Transverse colon (tissue), 4 donors: ENCODE measurements at regions not wholly inside any gene's neighbourhood (a gene's known extent, or its start where the extent isn't known, plus 50 kb on each side); places are given as distances from the start of the nearest gene placed in this dataset.
"Not testable (repeated sequence)": the region's sequence is repeated elsewhere in the genome, so short reads cannot be mapped to it uniquely, and the experiment has no call there.

Source experiments
- DNase-seq: peaks from one replicate; pipeline ENCODE4 v3.0.0-alpha.2; 2019
- H3K27ac ChIP-seq, 4 donors: fragments of 200-600 bp; sonication (generic); 2 replicates each; pipeline ENCODE4 v1.5.1; 2016 to 2018; ENCODE audit warnings: inconsistent platforms in 4 of 4
- H3K27me3 ChIP-seq: fragments of 200-600 bp; sonication (generic); 2 replicates; pipeline ENCODE4 v1.5.1; 2017; ENCODE audit warnings: inconsistent platforms
- H3K36me3 ChIP-seq, 4 donors: fragments of 200-600 bp; sonication (generic); 2 replicates each; pipeline ENCODE4 v1.5.1; 2017 to 2019; ENCODE audit warnings: inconsistent platforms in 4 of 4
- H3K4me1 ChIP-seq, 4 donors: fragments of 200-600 bp; sonication (generic); 2 replicates each; pipeline ENCODE4 v1.5.1; 2017 to 2020; ENCODE audit warnings: inconsistent platforms in 4 of 4
- H3K4me3 ChIP-seq, 4 donors: fragments of 200-600 bp; sonication (generic); 1 replicate in 1 of 4; 2 replicates in 3 of 4; pipeline versions ENCODE4 v1.5.1 to v1.6.1; 2017 to 2019; ENCODE audit warnings: inconsistent platforms in 4 of 4
- H3K9me3 ChIP-seq, 2 donors: fragments of 200-600 bp; sonication (generic); 2 replicates each; pipeline ENCODE4 v1.5.1; 2017 to 2019; ENCODE audit warnings: inconsistent platforms in 2 of 2
- EP300 ChIP-seq: sonication (generic); formaldehyde crosslinking; IDR thresholded peaks from one replicate; pipeline ENCODE4 v1.6.1; 2017; ENCODE audit warnings: antibody characterized with exemption, low read depth
- POLR2A ChIP-seq: fragments of 450-650 bp; IDR thresholded peaks from one replicate; pipeline ENCODE4 v1.6.1; 2016; ENCODE audit warnings: antibody characterized with exemption, mild to moderate bottlenecking, moderate library complexity
- POLR2AphosphoS5 ChIP-seq, 3 donors: sonication (generic); formaldehyde crosslinking; IDR thresholded peaks; one replicate each; pipeline ENCODE4 v1.6.1; 2016; ENCODE audit warnings: antibody characterized with exemption in 3 of 3
- WGBS, 2 donors: methylation state at CpG; one replicate each; pipeline ENCODE4 v1.1.5; 2018; ENCODE audit warnings: low coverage in 1 of 2; 5-methylcytosine and 5-hydroxymethylcytosine counted together
- in situ Hi-C, 4 donors: fragments of 200-750 bp; cut with MboI; loops; one replicate each; pipeline versions ENCODE4 v1.15.0 to v1.15.1; 2017; ENCODE audit warnings: low sequenced_read_pairs in 3 of 4, low pct_ligation_motif_present in 1 of 4, low pct_unique_long_range_greater_than_20kb in 1 of 4
- intact Hi-C: fragments of 100-400 bp; cut with DNase I; formaldehyde crosslinking; loops from one replicate; pipeline ENCODE4 v1.15.1; 2023; ENCODE audit warnings: low total_unique reads
- TF ChIP-seq, protein P1 (sequence below), 5 experiments: fragments of 200-600 bp in 3 of 5; fragments of 450-650 bp in 2 of 5; sonication (generic) in 3 of 5; IDR thresholded peaks; 1 replicate in 2 of 5; 2 replicates in 3 of 5; pipeline ENCODE4 v1.5.1; 2016 to 2017; ENCODE audit warnings: antibody characterized with exemption in 5 of 5, inconsistent platforms in 3 of 5, mild to moderate bottlenecking in 2 of 5, moderate library complexity in 1 of 5

DNA sequence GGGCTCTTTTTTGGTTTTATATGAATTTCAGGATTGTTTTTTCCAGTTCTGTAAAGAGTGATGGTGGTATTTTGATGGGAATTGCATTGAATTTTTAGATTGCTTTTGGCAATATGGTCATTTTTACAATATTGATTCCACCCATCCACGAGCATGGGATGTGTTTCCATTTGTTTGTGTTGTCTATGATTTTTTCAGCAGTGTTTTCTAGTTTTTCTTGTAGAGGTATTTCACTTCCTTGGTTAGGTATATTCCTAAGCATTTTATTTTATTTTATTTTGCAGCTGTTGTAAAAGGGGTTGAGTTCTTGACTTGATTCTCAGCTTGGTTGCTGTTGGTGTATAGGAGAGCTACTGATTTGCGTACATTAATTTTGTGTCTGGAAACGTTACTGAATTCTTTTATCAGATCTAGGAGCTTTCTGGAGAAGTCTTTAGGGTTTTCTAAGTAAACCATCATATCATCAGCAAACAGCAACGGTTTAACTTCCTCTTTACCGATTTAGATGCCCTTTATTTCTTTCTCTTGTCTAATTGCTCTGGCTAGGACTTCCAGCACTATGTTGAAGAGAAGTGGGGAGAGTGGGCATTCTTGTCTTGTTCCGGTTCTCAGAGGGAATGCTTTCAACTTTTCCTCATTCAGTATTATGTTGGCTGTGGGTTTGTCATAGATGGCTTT is 69.4 kb upstream of the GNG12 start:
- H3K9me3 ChIP-seq, DNase-seq, H3K27ac ChIP-seq, intact Hi-C loops, H3K4me1 ChIP-seq, H3K36me3 ChIP-seq, H3K4me3 ChIP-seq, H3K27me3 ChIP-seq, in situ Hi-C loops: not testable (repeated sequence)
- 74 to 82% methylated on average over 6 of the region's 6 CpGs for WGBS, 2 donors

DNA sequence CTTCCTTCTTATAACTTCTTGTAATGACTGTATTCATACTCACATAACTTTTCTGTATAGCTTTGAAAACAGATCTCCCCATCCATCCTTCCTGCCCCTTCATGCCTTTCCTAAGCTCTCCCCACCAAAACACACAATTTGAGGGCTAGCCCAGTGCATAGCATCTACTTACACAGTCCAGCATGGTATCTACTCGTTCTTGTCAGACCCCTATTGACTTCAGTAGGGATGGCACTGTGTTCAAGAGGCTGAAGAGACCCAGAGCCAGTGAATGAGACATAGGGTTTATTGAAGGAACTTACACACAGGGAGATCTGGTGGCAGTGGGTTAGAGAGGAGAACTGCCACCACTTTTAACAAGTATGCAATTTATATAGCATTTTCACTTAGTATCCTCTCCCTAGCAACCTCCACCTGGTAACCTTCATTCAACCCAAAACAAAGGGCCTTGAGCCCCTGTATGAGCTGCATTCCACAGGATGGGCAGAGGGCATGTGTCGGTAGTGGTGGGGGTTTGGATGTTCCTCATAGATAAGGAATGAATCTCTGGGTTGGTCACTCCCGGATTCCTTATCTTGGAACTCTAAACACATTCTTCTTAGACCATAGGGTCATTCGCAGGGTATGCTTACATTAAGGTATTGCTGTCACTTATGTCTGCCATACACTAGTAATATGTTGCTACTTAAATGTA is 64.9 kb upstream of the GNG12 start:
- in situ Hi-C loops, result no loop called here
- Histone ChIP-seq H3K27ac (no peak overlapping the region), H3K36me3 (no peaks in the 10 kb centered on the region), H3K4me3 (no peak overlapping the region), H3K4me1 (peaks cover 0 to 9% (median 2%) of the 10 kb centered on the region in 4 donors), H3K27me3 (no peaks in the 10 kb centered on the region), H3K9me3 (no peaks in the 10 kb centered on the region)
- DNase-seq, result no peak
- 72 to 77% methylated on average over 3 to 4 of the region's 4 CpGs for WGBS, 2 donors
- intact Hi-C loops, result no loop called here
- TF ChIP-seq POLR2AphosphoS5 (IDR thresholded peaks at IDR 0.05) (no peak), POLR2A (no peak), EP300 (no peak)
- TF ChIP-seq, protein P1, sequence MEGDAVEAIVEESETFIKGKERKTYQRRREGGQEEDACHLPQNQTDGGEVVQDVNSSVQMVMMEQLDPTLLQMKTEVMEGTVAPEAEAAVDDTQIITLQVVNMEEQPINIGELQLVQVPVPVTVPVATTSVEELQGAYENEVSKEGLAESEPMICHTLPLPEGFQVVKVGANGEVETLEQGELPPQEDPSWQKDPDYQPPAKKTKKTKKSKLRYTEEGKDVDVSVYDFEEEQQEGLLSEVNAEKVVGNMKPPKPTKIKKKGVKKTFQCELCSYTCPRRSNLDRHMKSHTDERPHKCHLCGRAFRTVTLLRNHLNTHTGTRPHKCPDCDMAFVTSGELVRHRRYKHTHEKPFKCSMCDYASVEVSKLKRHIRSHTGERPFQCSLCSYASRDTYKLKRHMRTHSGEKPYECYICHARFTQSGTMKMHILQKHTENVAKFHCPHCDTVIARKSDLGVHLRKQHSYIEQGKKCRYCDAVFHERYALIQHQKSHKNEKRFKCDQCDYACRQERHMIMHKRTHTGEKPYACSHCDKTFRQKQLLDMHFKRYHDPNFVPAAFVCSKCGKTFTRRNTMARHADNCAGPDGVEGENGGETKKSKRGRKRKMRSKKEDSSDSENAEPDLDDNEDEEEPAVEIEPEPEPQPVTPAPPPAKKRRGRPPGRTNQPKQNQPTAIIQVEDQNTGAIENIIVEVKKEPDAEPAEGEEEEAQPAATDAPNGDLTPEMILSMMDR (IDR thresholded peaks at IDR 0.05), result no peak

DNA sequence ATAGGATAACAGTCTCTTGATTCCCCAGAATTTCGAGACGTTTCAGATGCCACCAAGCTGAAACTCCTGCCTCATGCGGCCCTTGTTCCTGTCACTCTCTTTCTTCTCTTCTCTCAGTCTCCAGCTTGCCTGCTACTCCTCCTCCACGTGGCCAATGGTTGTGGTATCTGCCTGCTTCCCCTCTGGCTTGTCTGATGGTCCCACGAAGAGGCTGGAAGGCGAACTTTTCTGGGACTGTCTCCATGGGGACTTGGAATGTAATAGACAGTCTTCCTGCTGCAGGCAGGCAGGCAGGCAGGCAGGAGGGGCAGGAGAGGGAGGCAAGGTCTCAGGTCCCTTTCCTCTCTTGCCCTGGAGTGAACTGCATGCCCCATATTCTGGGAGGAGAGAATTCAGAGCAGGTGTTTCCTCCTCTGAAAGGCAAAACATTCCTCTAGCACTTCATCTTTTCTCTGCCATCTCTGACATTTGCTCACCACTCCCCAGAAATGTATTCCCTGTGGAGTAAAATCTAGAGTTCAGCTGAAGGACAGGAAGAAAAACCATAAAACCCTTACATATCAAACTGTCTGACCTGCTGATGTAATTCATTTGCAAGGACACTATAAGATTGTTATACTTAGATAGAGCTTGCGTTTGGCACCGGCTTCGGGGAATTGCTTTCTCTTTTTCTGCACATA is 64.1 kb upstream of the GNG12 start:
- intact Hi-C loops, result no loop called here
- WGBS, 2 donors, result 34 to 35% methylated on average over 9 of the region's 9 CpGs
- TF ChIP-seq EP300, result no peak
- TF ChIP-seq POLR2A, result no peak
- TF ChIP-seq, protein P1 (IDR thresholded peaks at IDR 0.05), result no peak
- TF ChIP-seq POLR2AphosphoS5 (IDR thresholded peaks at IDR 0.05), result no peak
- Histone ChIP-seq H3K36me3 (no peaks in the 10 kb centered on the region), H3K9me3 (no peaks in the 10 kb centered on the region), H3K4me3 (no peak overlapping the region), H3K27me3 (no peaks in the 10 kb centered on the region), H3K27ac (no peak overlapping the region), H3K4me1 (peaks cover 0 to 9% (median 2%) of the 10 kb centered on the region in 4 donors)
- DNase-seq, result no peak
- in situ Hi-C loops, result no loop called here

DNA sequence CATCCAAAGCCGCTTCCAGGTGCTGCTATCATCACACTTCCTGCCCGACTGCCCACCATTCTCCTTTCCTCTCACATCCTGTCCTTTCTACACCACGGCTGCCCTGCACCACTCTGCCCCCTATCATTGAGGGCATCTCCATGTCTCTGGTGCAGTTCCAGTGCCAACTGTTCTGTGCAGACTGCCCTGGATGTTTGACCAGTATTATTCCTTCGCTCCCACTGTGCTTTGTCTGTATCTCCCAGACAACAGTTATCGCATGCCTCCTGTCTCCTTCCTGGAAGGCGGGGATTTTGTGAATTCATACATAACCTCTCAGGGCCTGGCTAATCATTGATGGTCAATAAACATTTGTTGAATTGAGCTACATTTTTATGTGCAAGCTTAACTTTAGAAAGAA is 63.6 kb upstream of the GNG12 start:
- WGBS, 2 donors, result 46 to 51% methylated on average over 3 to 6 of the region's 6 CpGs
- TF ChIP-seq POLR2AphosphoS5 (IDR thresholded peaks at IDR 0.05), result no peak
- H3K9me3 ChIP-seq, result no peaks in the 10 kb centered on the region
- H3K4me3 ChIP-seq, result no peak overlapping the region
- H3K27ac ChIP-seq, result no peak overlapping the region
- no peaks in the 10 kb centered on the region for H3K36me3 ChIP-seq
- no peaks in the 10 kb centered on the region for H3K27me3 ChIP-seq
- intact Hi-C loops, result no loop called here
- peaks cover 0 to 9% (median 2%) of the 10 kb centered on the region in 4 donors for H3K4me1 ChIP-seq
- DNase-seq, result no peak
- in situ Hi-C loops, result no loop called here

DNA sequence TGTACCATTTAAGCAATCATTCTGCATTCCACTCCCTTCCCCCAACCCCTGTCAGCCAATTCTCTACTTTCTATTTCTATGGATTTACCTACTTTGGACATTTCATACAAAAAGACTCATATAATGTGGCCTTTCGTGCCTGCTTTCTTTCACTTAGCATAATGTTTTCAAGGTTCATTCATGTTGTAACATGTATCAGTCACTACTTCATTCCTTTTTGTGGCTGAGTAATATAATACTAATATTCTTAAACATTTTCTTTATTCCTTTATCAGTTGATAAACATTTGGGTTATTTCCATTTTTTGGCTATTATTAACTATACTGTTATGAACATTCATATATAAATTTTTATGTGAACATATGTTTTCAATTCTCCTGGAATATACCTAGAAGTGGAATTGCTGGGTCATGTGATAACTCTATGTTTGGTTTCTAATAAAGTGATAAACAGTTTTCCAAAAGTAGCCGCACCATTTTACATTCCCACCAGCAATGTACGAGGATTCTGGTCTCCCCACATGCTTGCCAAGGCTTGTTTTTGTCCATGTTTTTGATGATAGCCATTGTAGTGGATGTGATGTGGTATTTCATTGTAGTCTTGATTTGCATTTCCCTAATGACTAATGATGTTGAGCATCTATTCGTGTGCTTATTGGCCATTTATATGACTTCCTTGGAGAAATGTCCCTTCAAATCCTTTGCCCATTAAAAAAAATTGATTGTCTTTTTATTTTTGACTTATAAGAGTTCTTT is 61.9 kb upstream of the GNG12 start:
- H3K4me1 ChIP-seq, result peaks cover 0 to 9% (median 4%) of the 10 kb centered on the region in 4 donors
- in situ Hi-C loops, result no loop called here
- TF ChIP-seq POLR2AphosphoS5 (IDR thresholded peaks at IDR 0.05), result no peak
- TF ChIP-seq, protein P1 (IDR thresholded peaks at IDR 0.05), result no peak
- no peak for TF ChIP-seq POLR2A
- intact Hi-C loops, result no loop called here
- H3K4me3 ChIP-seq, result no peak overlapping the region
- WGBS, 2 donors, result 82 to 90% methylated on average over 4 of the region's 4 CpGs
- no peak overlapping the region for H3K27ac ChIP-seq
- no peaks in the 10 kb centered on the region for H3K9me3 ChIP-seq
- H3K36me3 ChIP-seq, result no peaks in the 10 kb centered on the region
- H3K27me3 ChIP-seq, result no peaks in the 10 kb centered on the region
- DNase-seq, result no peak
